ENCODE measurements at regions not wholly inside any gene's neighbourhood (a gene's known extent, or its start where the extent isn't known, plus 50 kb on each side); places are given as distances from the start of the nearest gene placed in this dataset.

GRCh38 chr2:79219383-79219988 lies 59.9 kb upstream of the REG3A start:
- Mint-ChIP-seq H3K4me1 (no peaks in the 10 kb centered on the region), H3K9me3 (peaks cover 28% of the 10 kb centered on the region), H3K27me3 (ENCODE audit: insufficient read depth, low read depth, poor library complexity) (peaks cover 1% of the 10 kb centered on the region), H3K4me3 (no peak overlapping the region), H3K27ac (no peak overlapping the region), H3K36me3 (ENCODE audit: low read depth) (peaks cover 26% of the 10 kb centered on the region)
- no peak overlapping the region for H3K27ac ChIP-seq (ENCODE audit: low read depth)
- H3K79me2 ChIP-seq (replicated peaks; ENCODE audit: insufficient read depth) = no peaks in the 10 kb centered on the region
- TF ChIP-seq CTCF (conservative IDR thresholded peaks at IDR 0.05; ENCODE audit: low read depth in 2 of 2) (peak; percentile 90 to 91), POLR2AphosphoS5 (IDR thresholded peaks at IDR 0.05; ENCODE audit: low read depth) (no peak), ETS1 (IDR thresholded peaks at IDR 0.05) (no peak), CREB1 (CRISPR knock-in tag; IDR thresholded peaks at IDR 0.05; ENCODE audit: low read depth) (no peak), JUNB (IDR thresholded peaks at IDR 0.05; ENCODE audit: unreplicated experiment) (no peak), NANOG (IDR thresholded peaks at IDR 0.05; ENCODE audit: borderline replicate concordance) (no peak), STAT1 (IDR thresholded peaks at IDR 0.05; ENCODE audit: unreplicated experiment) (no peak)
- ATAC-seq (peak; percentile 65; the same call in 2 of the 3 replicates), DNase-seq (ENCODE audit: low spot score) (peak; percentile 88)
- H3K27me3 ChIP-seq (ENCODE audit: insufficient read depth) = no peaks in the 10 kb centered on the region
- no peaks in the 10 kb centered on the region for H3K36me3 ChIP-seq (ENCODE audit: insufficient read depth)
- H3K4me1 ChIP-seq (ENCODE audit: insufficient read depth) = no peaks in the 10 kb centered on the region
- H3K9me2 ChIP-seq (ENCODE audit: insufficient read depth) = no peaks in the 10 kb centered on the region
- H3K4me3 ChIP-seq = no peak overlapping the region
- H3K4me2 ChIP-seq = no peak overlapping the region
- H2AFZ ChIP-seq = no peak overlapping the region
- no peaks in the 10 kb centered on the region for H3F3A ChIP-seq (replicated peaks; ENCODE audit: low read depth)
- H4K20me1 ChIP-seq (replicated peaks; ENCODE audit: insufficient read depth) = no peaks in the 10 kb centered on the region

GRCh38 chr2:79210274-79210917 lies 50.8 kb upstream of the REG3A start:
- Histone ChIP-seq H3K4me2 (no peak overlapping the region), H3K27me3 (ENCODE audit: insufficient read depth) (no peaks in the 10 kb centered on the region), H3K9me2 (ENCODE audit: insufficient read depth) (peaks cover 4% of the 10 kb centered on the region; the same call in 1 of the 2 replicates), H2AFZ (peak overlapping the region; percentile 64), H3K79me2 (replicated peaks; ENCODE audit: insufficient read depth) (no peaks in the 10 kb centered on the region), H3K4me1 (ENCODE audit: insufficient read depth) (peaks cover 16% of the 10 kb centered on the region), H3K4me3 (no peak overlapping the region), H3K36me3 (ENCODE audit: insufficient read depth) (no peaks in the 10 kb centered on the region), H3K27ac (ENCODE audit: low read depth) (no peak overlapping the region), H3F3A (replicated peaks; ENCODE audit: low read depth) (no peaks in the 10 kb centered on the region), H4K20me1 (replicated peaks; ENCODE audit: insufficient read depth) (no peaks in the 10 kb centered on the region)
- Mint-ChIP-seq H3K27ac (peak overlapping the region; percentile 28), H3K9me3 (peaks cover 1% of the 10 kb centered on the region), H3K36me3 (ENCODE audit: low read depth) (peaks cover 3% of the 10 kb centered on the region; the same call in 1 of the 3 replicates), H3K4me1 (peaks cover 25% of the 10 kb centered on the region), H3K27me3 (ENCODE audit: insufficient read depth, low read depth, poor library complexity) (peaks cover 6% of the 10 kb centered on the region), H3K4me3 (no peak overlapping the region)
- ATAC-seq = no peak
- no peak for TF ChIP-seq NANOG (IDR thresholded peaks at IDR 0.05; ENCODE audit: borderline replicate concordance)
- TF ChIP-seq EZH2 (IDR thresholded peaks at IDR 0.05; ENCODE audit: low read depth, unreplicated experiment) = no peak
- no peak for TF ChIP-seq ETS1 (IDR thresholded peaks at IDR 0.05)
- no peak for TF ChIP-seq ZNF114 (CRISPR knock-in tag; IDR thresholded peaks at IDR 0.05)
- DNase-seq (ENCODE audit: low spot score) = no peak
